ENCODE measurements at regions not wholly inside any gene's neighbourhood (a gene's known extent, or its start where the extent isn't known, plus 50 kb on each side); places are given as distances from the start of the nearest gene placed in this dataset.
A peak's percentile ranks its signal among the peaks of the same experiment; 100 is the strongest.
"Not testable (repeated sequence)": the region's sequence is repeated elsewhere in the genome, so short reads cannot be mapped to it uniquely, and the experiment has no call there.

- DNase-seq (ENCODE audit: low read depth, low spot score) = no peak
- no peaks in the 10 kb centered on the region for H3K4me1 ChIP-seq (ENCODE audit: insufficient read depth, insufficient read length)
- no peak overlapping the region for H3K9ac ChIP-seq (ENCODE audit: insufficient read length, low read depth)
- H3K27me3 ChIP-seq (ENCODE audit: insufficient read depth, insufficient read length) = no peaks in the 10 kb centered on the region
- H3K4me3 ChIP-seq (ENCODE audit: insufficient read length, low read depth) = no peak overlapping the region
- no peaks in the 10 kb centered on the region for H3K9me3 ChIP-seq (ENCODE audit: insufficient read depth, low read length)
- no peaks in the 10 kb centered on the region for H3K36me3 ChIP-seq (ENCODE audit: insufficient read depth, insufficient read length, low read length)
- TF ChIP-seq SUZ12 (IDR thresholded peaks at IDR 0.05; ENCODE audit: extremely low read depth, insufficient read depth, insufficient read length) (no peak), ZNF274 (IDR thresholded peaks at IDR 0.05; ENCODE audit: low read depth, low read length) (no peak), YY1 (IDR thresholded peaks at IDR 0.05; ENCODE audit: insufficient read depth, insufficient read length) (no peak)
Measured at GRCh38 chr2:88924533-88924932, 233.1 kb downstream of the RPIA start.

- Histone ChIP-seq H3K9me3 (ENCODE audit: insufficient read depth, low read length) (no peaks in the 10 kb centered on the region), H3K36me3 (ENCODE audit: insufficient read depth, insufficient read length, low read length) (no peaks in the 10 kb centered on the region), H3K27me3 (ENCODE audit: insufficient read depth, insufficient read length) (no peaks in the 10 kb centered on the region), H3K4me3 (ENCODE audit: insufficient read length, low read depth) (no peak overlapping the region), H3K9ac (ENCODE audit: insufficient read length, low read depth) (no peak overlapping the region), H3K4me1 (ENCODE audit: insufficient read depth, insufficient read length) (no peaks in the 10 kb centered on the region)
- TF ChIP-seq ZNF274 (IDR thresholded peaks at IDR 0.05; ENCODE audit: low read depth, low read length) (no peak), YY1 (IDR thresholded peaks at IDR 0.05; ENCODE audit: insufficient read depth, insufficient read length) (no peak)
- no peak for DNase-seq (ENCODE audit: low read depth, low spot score)
Measured at GRCh38 chr2:88925770-88926462, 234.4 kb downstream of the RPIA start.

GRCh38 chr2:88927128-88927527 lies 235.7 kb downstream of the RPIA start:
- Histone ChIP-seq H3K27me3 (ENCODE audit: insufficient read depth, insufficient read length) (no peaks in the 10 kb centered on the region), H3K4me1 (ENCODE audit: insufficient read depth, insufficient read length) (no peaks in the 10 kb centered on the region), H3K36me3 (ENCODE audit: insufficient read depth, insufficient read length, low read length) (no peaks in the 10 kb centered on the region), H3K4me3 (ENCODE audit: insufficient read length, low read depth) (no peak overlapping the region), H3K9ac (ENCODE audit: insufficient read length, low read depth) (no peak overlapping the region), H3K9me3 (ENCODE audit: insufficient read depth, low read length) (no peaks in the 10 kb centered on the region)
- TF ChIP-seq YY1 (IDR thresholded peaks at IDR 0.05; ENCODE audit: insufficient read depth, insufficient read length) (no peak), ZNF274 (IDR thresholded peaks at IDR 0.05; ENCODE audit: low read depth, low read length) (no peak), SUZ12 (IDR thresholded peaks at IDR 0.05; ENCODE audit: extremely low read depth, insufficient read depth, insufficient read length) (no peak)
- DNase-seq (ENCODE audit: low read depth, low spot score) = no peak

DNA sequence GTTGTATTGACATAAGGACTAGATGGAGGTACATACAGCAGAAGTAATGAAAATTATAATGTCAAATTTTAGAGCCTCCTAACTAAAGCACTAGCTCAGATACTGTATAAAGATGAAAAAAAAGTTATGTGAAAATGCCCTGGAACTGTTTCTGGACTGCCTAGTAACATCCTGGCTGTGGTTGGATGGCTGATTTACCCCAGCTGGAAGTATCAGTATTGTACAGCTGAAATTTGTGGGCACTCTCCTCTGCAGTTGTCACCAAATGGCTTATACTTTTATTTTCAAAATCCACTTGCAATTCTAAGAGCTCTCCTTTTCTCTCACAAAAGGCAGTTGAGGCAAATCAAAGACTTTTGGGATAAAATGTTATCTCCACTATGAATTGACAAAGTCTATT lies 239.2 kb downstream of the RPIA start:
- Histone ChIP-seq H3K27me3 (ENCODE audit: insufficient read depth, insufficient read length) (no peaks in the 10 kb centered on the region), H3K36me3 (ENCODE audit: insufficient read depth, insufficient read length, low read length) (no peaks in the 10 kb centered on the region), H3K4me1 (ENCODE audit: insufficient read depth, insufficient read length) (no peaks in the 10 kb centered on the region), H3K4me3 (ENCODE audit: insufficient read length, low read depth) (no peak overlapping the region), H3K9ac (ENCODE audit: insufficient read length, low read depth) (no peak overlapping the region), H3K9me3 (ENCODE audit: insufficient read depth, low read length) (no peaks in the 10 kb centered on the region)
- TF ChIP-seq SUZ12 (IDR thresholded peaks at IDR 0.05; ENCODE audit: extremely low read depth, insufficient read depth, insufficient read length) (no peak), YY1 (IDR thresholded peaks at IDR 0.05; ENCODE audit: insufficient read depth, insufficient read length) (no peak), ZNF274 (IDR thresholded peaks at IDR 0.05; ENCODE audit: low read depth, low read length) (no peak)
- DNase-seq (ENCODE audit: low read depth, low spot score) = no peak

DNA sequence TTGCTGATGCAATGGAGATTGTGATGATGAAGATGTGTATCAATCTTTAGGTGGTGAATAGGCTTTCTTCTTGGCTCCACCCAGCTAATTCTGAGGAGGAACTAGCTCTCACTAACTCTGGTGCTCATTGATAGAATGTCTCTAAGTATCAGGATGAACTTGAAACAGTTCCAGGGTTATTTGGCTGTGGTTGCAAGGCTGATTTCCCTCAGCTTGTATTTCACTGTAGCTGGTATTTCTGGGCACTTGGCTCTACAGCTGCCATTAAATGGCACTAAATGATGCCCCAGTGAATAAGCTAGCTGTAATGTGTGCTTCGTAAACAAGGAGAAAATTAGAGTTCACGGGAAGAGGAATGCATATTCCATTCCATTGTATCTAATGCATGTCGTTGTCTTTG lies 241.2 kb downstream of the RPIA start:
- H3K36me3 ChIP-seq (ENCODE audit: insufficient read depth, insufficient read length, low read length) = no peaks in the 10 kb centered on the region
- no peak overlapping the region for H3K9ac ChIP-seq (ENCODE audit: insufficient read length, low read depth)
- H3K9me3 ChIP-seq (ENCODE audit: insufficient read depth, low read length) = no peaks in the 10 kb centered on the region
- TF ChIP-seq ZNF274 (IDR thresholded peaks at IDR 0.05; ENCODE audit: low read depth, low read length) = no peak
- no peak for TF ChIP-seq SUZ12 (IDR thresholded peaks at IDR 0.05; ENCODE audit: extremely low read depth, insufficient read depth, insufficient read length)
- TF ChIP-seq YY1 (IDR thresholded peaks at IDR 0.05; ENCODE audit: insufficient read depth, insufficient read length) = no peak
- no peaks in the 10 kb centered on the region for H3K27me3 ChIP-seq (ENCODE audit: insufficient read depth, insufficient read length)
- no peak overlapping the region for H3K4me3 ChIP-seq (ENCODE audit: insufficient read length, low read depth)
- no peak for DNase-seq (ENCODE audit: low read depth, low spot score)
- no peaks in the 10 kb centered on the region for H3K4me1 ChIP-seq (ENCODE audit: insufficient read depth, insufficient read length)

GRCh38 chr2:88933091-88933490 lies 241.6 kb downstream of the RPIA start:
- TF ChIP-seq YY1 (IDR thresholded peaks at IDR 0.05; ENCODE audit: insufficient read depth, insufficient read length) (no peak), ZNF274 (IDR thresholded peaks at IDR 0.05; ENCODE audit: low read depth, low read length) (no peak), SUZ12 (IDR thresholded peaks at IDR 0.05; ENCODE audit: extremely low read depth, insufficient read depth, insufficient read length) (no peak)
- DNase-seq (ENCODE audit: low read depth, low spot score) = no peak
- Histone ChIP-seq H3K9me3 (ENCODE audit: insufficient read depth, low read length) (no peaks in the 10 kb centered on the region), H3K9ac (ENCODE audit: insufficient read length, low read depth) (no peak overlapping the region), H3K4me3 (ENCODE audit: insufficient read length, low read depth) (no peak overlapping the region), H3K4me1 (ENCODE audit: insufficient read depth, insufficient read length) (no peaks in the 10 kb centered on the region), H3K36me3 (ENCODE audit: insufficient read depth, insufficient read length, low read length) (no peaks in the 10 kb centered on the region), H3K27me3 (ENCODE audit: insufficient read depth, insufficient read length) (no peaks in the 10 kb centered on the region)

- Histone ChIP-seq H3K27me3 (ENCODE audit: insufficient read depth, insufficient read length) (no peaks in the 10 kb centered on the region), H3K9ac (ENCODE audit: insufficient read length, low read depth) (no peak overlapping the region), H3K4me1 (ENCODE audit: insufficient read depth, insufficient read length) (no peaks in the 10 kb centered on the region), H3K9me3 (ENCODE audit: insufficient read depth, low read length) (no peaks in the 10 kb centered on the region), H3K36me3 (ENCODE audit: insufficient read depth, insufficient read length, low read length) (no peaks in the 10 kb centered on the region), H3K4me3 (ENCODE audit: insufficient read length, low read depth) (no peak overlapping the region)
- DNase-seq (ENCODE audit: low read depth, low spot score) = no peak
- TF ChIP-seq SUZ12 (IDR thresholded peaks at IDR 0.05; ENCODE audit: extremely low read depth, insufficient read depth, insufficient read length) (no peak), ZNF274 (IDR thresholded peaks at IDR 0.05; ENCODE audit: low read depth, low read length) (no peak), YY1 (IDR thresholded peaks at IDR 0.05; ENCODE audit: insufficient read depth, insufficient read length) (no peak)
Measured at GRCh38 chr2:88933980-88934379, 242.5 kb downstream of the RPIA start.

DNA sequence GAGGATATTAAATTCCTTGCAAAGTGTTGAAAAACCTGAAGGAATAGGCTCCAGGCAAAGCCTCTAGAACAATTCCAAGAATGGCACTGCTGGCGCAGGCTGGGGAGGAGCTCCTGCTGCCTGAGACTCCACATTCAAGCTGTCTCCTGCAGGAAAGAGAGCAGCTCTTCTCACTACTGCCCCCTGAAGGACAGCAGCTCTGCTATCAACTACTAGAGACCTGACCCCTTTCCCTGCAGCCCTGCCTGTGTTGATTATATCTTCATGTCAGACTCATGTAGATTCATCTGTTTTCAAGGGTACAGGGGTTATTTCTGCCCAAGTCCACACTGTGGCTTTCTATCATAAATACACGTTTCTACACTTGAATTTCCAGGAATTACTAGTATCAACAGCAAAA lies 249.7 kb downstream of the RPIA start:
- H3K4me1 ChIP-seq (ENCODE audit: insufficient read depth, insufficient read length); H3K9ac ChIP-seq (ENCODE audit: insufficient read length, low read depth); H3K9me3 ChIP-seq (ENCODE audit: insufficient read depth, low read length); H3K36me3 ChIP-seq (ENCODE audit: insufficient read depth, insufficient read length, low read length); H3K27me3 ChIP-seq (ENCODE audit: insufficient read depth, insufficient read length); H3K4me3 ChIP-seq (ENCODE audit: insufficient read length, low read depth): not testable (repeated sequence)
- peak; percentile 46 for DNase-seq (ENCODE audit: low read depth, low spot score)

Measured in NT2/D1 (cell line).